MM.1S (cell line): ENCODE measurements at regions not wholly inside any gene's neighbourhood (a gene's known extent, or its start where the extent isn't known, plus 50 kb on each side); places are given as distances from the start of the nearest gene placed in this dataset.

Experiments
- CTCF ChIP-seq: fragments of 300-600 bp; sonication (generic); IDR thresholded peaks from 2 replicates; pipeline ENCODE4 v1.5.1; 2016; ENCODE audit warnings: antibody characterized with exemption, low read length, mixed read lengths
- EZH2 ChIP-seq: fragments of 300-600 bp; sonication (generic); optimal IDR thresholded peaks from 2 replicates; pipeline ENCODE3; 2017; ENCODE audit warnings: low read depth, mild to moderate bottlenecking, antibody characterized with exemption, low read length, mixed read lengths
- EZH2phosphoT487 ChIP-seq: fragments of 300-600 bp; sonication (generic); IDR thresholded peaks from 2 replicates; pipeline ENCODE4 v1.6.1; 2018; ENCODE audit warnings: antibody characterized with exemption, low read length

- TF ChIP-seq CTCF = no peak
- no peak for TF ChIP-seq EZH2
- no peak for TF ChIP-seq EZH2phosphoT487
These were observed 143.4 kb upstream of the APC start for GRCh38 chr5:112594095-112594850.
